ENCODE measurements at regions not wholly inside any gene's neighbourhood (a gene's known extent, or its start where the extent isn't known, plus 50 kb on each side); places are given as distances from the start of the nearest gene placed in this dataset.

DNA sequence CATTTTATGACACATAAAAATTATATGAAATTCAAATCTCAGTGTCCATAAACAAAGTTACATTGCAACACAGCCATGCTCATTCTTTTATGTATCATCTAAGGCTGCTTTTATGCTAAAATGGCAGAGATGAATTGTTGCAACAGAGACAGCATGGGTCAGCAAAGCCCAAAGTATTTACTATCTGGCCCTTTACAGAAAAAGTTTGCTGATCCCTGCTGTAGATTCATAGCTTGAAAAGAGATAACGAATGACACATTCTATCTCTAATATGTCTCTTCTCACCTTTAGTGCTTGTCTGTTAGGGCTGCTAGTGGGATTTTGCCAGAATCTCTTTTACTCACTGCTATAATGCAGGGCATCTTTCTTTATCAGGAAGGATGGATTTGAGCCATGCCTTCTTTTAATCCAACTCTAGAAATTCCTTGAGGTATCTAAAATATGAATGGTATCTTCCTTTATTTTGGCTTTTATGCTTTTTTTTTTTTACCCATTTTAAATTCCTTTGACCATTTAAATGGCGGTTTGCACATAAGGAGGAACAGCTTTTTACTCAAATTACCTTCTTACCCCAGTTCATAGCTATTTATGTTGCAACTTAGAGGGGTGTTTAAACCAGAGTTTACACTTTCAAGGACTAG lies 598.2 kb downstream of the PLPP3 start:
- Histone ChIP-seq H3K9me3 (ENCODE audit: low read length) (no peaks in the 10 kb centered on the region), H3F3A (ENCODE audit: insufficient read depth, low read length) (no peaks in the 10 kb centered on the region), H3K79me2 (ENCODE audit: insufficient read depth, low read length) (no peaks in the 10 kb centered on the region), H3K4me2 (ENCODE audit: low read length) (no peak overlapping the region), H3K4me3 (ENCODE audit: low read depth, low read length, poor library complexity, severe bottlenecking) (no peak overlapping the region), H3K9me2 (ENCODE audit: low read depth, low read length) (no peaks in the 10 kb centered on the region; the same call in 1 of the 2 replicates), H3K27me3 (ENCODE audit: insufficient read depth, low read length) (no peaks in the 10 kb centered on the region), H4K20me1 (ENCODE audit: insufficient read depth, low read length) (no peaks in the 10 kb centered on the region), H3K4me1 (ENCODE audit: insufficient read depth, low read length, severe bottlenecking) (no peaks in the 10 kb centered on the region), H3K9ac (ENCODE audit: low read length) (no peak overlapping the region), H3K27ac (ENCODE audit: low read depth, low read length, poor library complexity, severe bottlenecking) (no peak overlapping the region), H2AFZ (ENCODE audit: low read length) (no peak overlapping the region), H3K36me3 (ENCODE audit: insufficient read depth, low read length) (no peaks in the 10 kb centered on the region)
- TF ChIP-seq CTCF (IDR thresholded peaks at IDR 0.05; ENCODE audit: low read length) (no peak), EZH2 (IDR thresholded peaks at IDR 0.05; ENCODE audit: borderline replicate concordance, low read length) (no peak)

- H3K9me3 ChIP-seq (ENCODE audit: low read length) = no peaks in the 10 kb centered on the region
- H3K79me2 ChIP-seq (ENCODE audit: insufficient read depth, low read length) = no peaks in the 10 kb centered on the region
- no peaks in the 10 kb centered on the region; the same call in 1 of the 2 replicates for H3K9me2 ChIP-seq (ENCODE audit: low read depth, low read length)
- no peak overlapping the region for H3K4me3 ChIP-seq (ENCODE audit: low read depth, low read length, poor library complexity, severe bottlenecking)
- no peak overlapping the region for H3K4me2 ChIP-seq (ENCODE audit: low read length)
- no peaks in the 10 kb centered on the region for H4K20me1 ChIP-seq (ENCODE audit: insufficient read depth, low read length)
- no peak for TF ChIP-seq CTCF (IDR thresholded peaks at IDR 0.05; ENCODE audit: low read length)
- TF ChIP-seq EZH2 (IDR thresholded peaks at IDR 0.05; ENCODE audit: borderline replicate concordance, low read length) = no peak
- no peak overlapping the region for H3K9ac ChIP-seq (ENCODE audit: low read length)
- no peak overlapping the region for H2AFZ ChIP-seq (ENCODE audit: low read length)
- no peaks in the 10 kb centered on the region for H3F3A ChIP-seq (ENCODE audit: insufficient read depth, low read length)
- no peaks in the 10 kb centered on the region for H3K4me1 ChIP-seq (ENCODE audit: insufficient read depth, low read length, severe bottlenecking)
- no peaks in the 10 kb centered on the region for H3K27me3 ChIP-seq (ENCODE audit: insufficient read depth, low read length)
- no peak overlapping the region for H3K27ac ChIP-seq (ENCODE audit: low read depth, low read length, poor library complexity, severe bottlenecking)
- no peaks in the 10 kb centered on the region for H3K36me3 ChIP-seq (ENCODE audit: insufficient read depth, low read length)
These were observed 598.8 kb downstream of the PLPP3 start for GRCh38 chr1:55980582-55980981.

- Histone ChIP-seq H3K4me3 (ENCODE audit: low read depth, low read length, poor library complexity, severe bottlenecking) (no peak overlapping the region), H3K27me3 (ENCODE audit: insufficient read depth, low read length) (no peaks in the 10 kb centered on the region), H3K79me2 (ENCODE audit: insufficient read depth, low read length) (no peaks in the 10 kb centered on the region), H2AFZ (ENCODE audit: low read length) (no peak overlapping the region), H3K4me2 (ENCODE audit: low read length) (no peak overlapping the region), H3K9ac (ENCODE audit: low read length) (no peak overlapping the region), H3K27ac (ENCODE audit: low read depth, low read length, poor library complexity, severe bottlenecking) (no peak overlapping the region), H4K20me1 (ENCODE audit: insufficient read depth, low read length) (no peaks in the 10 kb centered on the region), H3K36me3 (ENCODE audit: insufficient read depth, low read length) (no peaks in the 10 kb centered on the region), H3K4me1 (ENCODE audit: insufficient read depth, low read length, severe bottlenecking) (no peaks in the 10 kb centered on the region), H3F3A (ENCODE audit: insufficient read depth, low read length) (no peaks in the 10 kb centered on the region), H3K9me2 (ENCODE audit: low read depth, low read length) (no peaks in the 10 kb centered on the region; the same call in 1 of the 2 replicates), H3K9me3 (ENCODE audit: low read length) (no peaks in the 10 kb centered on the region)
- no peak for TF ChIP-seq CTCF (IDR thresholded peaks at IDR 0.05; ENCODE audit: low read length)
- TF ChIP-seq EZH2 (IDR thresholded peaks at IDR 0.05; ENCODE audit: borderline replicate concordance, low read length) = no peak
These were observed 604.5 kb downstream of the PLPP3 start for GRCh38 chr1:55974714-55975441.
